GM18505 (cell line): ENCODE measurements at regions not wholly inside any gene's neighbourhood (a gene's known extent, or its start where the extent isn't known, plus 50 kb on each side); places are given as distances from the start of the nearest gene placed in this dataset.

ENCODE experiments used
- ATAC-seq: cut with Tn5 transposase; IDR thresholded peaks from one replicate; pipeline ENCODE4 v1.9.1; 2021; ENCODE audit not compliant: unreplicated experiment
- POLR2A ChIP-seq: IDR thresholded peaks from 4 replicates; pipeline ENCODE4 v1.6.1; 2011; ENCODE audit warnings: borderline replicate concordance; ENCODE audit not compliant: insufficient read depth, insufficient read length; ENCODE audit errors: extremely low read depth

- no peak for TF ChIP-seq POLR2A
- no peak for ATAC-seq
These were observed 71.7 kb upstream of the VSTM2B start for GRCh38 chr19:29454109-29454508.

- TF ChIP-seq POLR2A: no peak
- no peak for ATAC-seq
These were observed 68.4 kb upstream of the VSTM2B start for GRCh38 chr19:29457413-29457812.

DNA sequence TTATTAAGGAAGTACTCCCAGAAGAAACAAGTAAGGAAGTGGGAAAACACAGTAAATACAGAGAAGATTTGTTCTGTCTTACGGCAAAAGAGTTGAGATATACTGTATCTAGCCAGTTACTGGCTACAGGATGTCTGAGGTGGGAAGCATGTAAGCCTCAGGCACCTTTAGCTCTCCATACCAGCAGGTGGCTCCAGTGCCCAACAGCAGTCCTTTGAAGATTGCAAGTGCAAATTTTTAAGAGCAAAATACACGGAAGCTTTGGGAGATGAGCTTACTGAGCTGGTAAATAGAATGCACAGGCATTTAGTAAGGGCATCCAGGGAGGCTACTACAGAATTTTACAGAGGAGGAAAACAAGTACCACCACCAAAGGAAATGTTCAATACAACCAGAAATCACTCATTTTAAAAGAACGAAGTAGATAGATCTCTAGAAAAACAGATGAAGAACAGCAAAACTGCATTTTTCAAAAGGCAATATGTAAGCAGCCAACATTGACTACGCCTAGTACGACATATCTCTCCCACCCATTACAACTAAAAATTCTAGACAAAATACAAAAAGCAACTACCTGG lies 57.9 kb upstream of the VSTM2B start:
- no peak for ATAC-seq
- no peak for TF ChIP-seq POLR2A

- ATAC-seq: no peak
- TF ChIP-seq POLR2A: no peak
These were observed 50.3 kb upstream of the VSTM2B start for GRCh38 chr19:29475469-29475868.
